ENCODE measurements at regions not wholly inside any gene's neighbourhood (a gene's known extent, or its start where the extent isn't known, plus 50 kb on each side); places are given as distances from the start of the nearest gene placed in this dataset.

DNA sequence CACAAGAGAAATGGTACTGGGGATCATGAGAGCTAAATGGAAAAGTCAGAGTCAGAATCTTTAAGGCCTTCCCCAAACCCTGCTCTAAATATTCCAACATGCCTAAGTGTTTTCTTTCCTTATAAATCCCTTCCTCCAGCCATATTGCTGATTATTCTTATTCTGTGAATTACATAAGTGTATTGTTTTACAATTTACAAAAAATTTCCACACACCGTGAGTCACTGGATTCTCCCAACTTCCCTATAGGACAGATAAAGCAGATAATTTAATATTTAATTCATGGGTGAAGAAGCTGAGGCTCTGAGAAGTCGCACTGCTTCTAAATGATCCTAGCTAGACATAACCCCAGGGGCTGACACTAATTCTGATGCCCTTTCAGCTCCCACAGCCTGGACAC lies 243.3 kb upstream of the JUN start:
- Mint-ChIP-seq H3K27ac (no peak overlapping the region), H3K36me3 (ENCODE audit: low read depth) (no peaks in the 10 kb centered on the region), H3K27me3 (ENCODE audit: insufficient read depth) (peaks cover 3% of the 10 kb centered on the region), H3K9me3 (no peaks in the 10 kb centered on the region), H3K4me3 (no peak overlapping the region), H3K4me1 (peaks cover 6% of the 10 kb centered on the region)
- no peak overlapping the region for H3K4me3 ChIP-seq (ENCODE audit: low read length)
- TF ChIP-seq, protein P1, sequence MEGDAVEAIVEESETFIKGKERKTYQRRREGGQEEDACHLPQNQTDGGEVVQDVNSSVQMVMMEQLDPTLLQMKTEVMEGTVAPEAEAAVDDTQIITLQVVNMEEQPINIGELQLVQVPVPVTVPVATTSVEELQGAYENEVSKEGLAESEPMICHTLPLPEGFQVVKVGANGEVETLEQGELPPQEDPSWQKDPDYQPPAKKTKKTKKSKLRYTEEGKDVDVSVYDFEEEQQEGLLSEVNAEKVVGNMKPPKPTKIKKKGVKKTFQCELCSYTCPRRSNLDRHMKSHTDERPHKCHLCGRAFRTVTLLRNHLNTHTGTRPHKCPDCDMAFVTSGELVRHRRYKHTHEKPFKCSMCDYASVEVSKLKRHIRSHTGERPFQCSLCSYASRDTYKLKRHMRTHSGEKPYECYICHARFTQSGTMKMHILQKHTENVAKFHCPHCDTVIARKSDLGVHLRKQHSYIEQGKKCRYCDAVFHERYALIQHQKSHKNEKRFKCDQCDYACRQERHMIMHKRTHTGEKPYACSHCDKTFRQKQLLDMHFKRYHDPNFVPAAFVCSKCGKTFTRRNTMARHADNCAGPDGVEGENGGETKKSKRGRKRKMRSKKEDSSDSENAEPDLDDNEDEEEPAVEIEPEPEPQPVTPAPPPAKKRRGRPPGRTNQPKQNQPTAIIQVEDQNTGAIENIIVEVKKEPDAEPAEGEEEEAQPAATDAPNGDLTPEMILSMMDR (conservative IDR thresholded peaks at IDR 0.05) = no peak
- no peaks in the 10 kb centered on the region for H3K9me3 ChIP-seq (ENCODE audit: control insufficient read depth, low read length)
- H3K27ac ChIP-seq (ENCODE audit: low read depth, low read length) = no peak overlapping the region
- no peak for DNase-seq
- 88% methylated on average over 2 of the region's 2 CpGs; no CpG with 5 or more reads in 1 of the 2 experiments for WGBS, 2 experiments (ENCODE audit: insufficient coverage in 1 of 2, insufficient read length in 1 of 2)
- H3K36me3 ChIP-seq (ENCODE audit: control insufficient read depth, insufficient read depth, low read length) = no peaks in the 10 kb centered on the region
- no peak overlapping the region for H3K9ac ChIP-seq (ENCODE audit: extremely low read depth, low read length, poor library complexity, severe bottlenecking)
- H3K27me3 ChIP-seq (ENCODE audit: control insufficient read depth, insufficient read depth, low read length, poor library complexity, severe bottlenecking) = no peaks in the 10 kb centered on the region
- H3K4me1 ChIP-seq (ENCODE audit: control insufficient read depth, insufficient read depth, low read length) = no peaks in the 10 kb centered on the region

GRCh38 chr1:59028048-59028447 lies 244.2 kb upstream of the JUN start:
- TF ChIP-seq, protein P1 (conservative IDR thresholded peaks at IDR 0.05) = no peak
- Histone ChIP-seq H3K27me3 (ENCODE audit: control insufficient read depth, insufficient read depth, low read length, poor library complexity, severe bottlenecking) (no peaks in the 10 kb centered on the region), H3K4me3 (ENCODE audit: low read length) (no peak overlapping the region), H3K27ac (ENCODE audit: low read depth, low read length) (no peak overlapping the region), H3K9ac (ENCODE audit: extremely low read depth, low read length, poor library complexity, severe bottlenecking) (no peak overlapping the region), H3K36me3 (ENCODE audit: control insufficient read depth, insufficient read depth, low read length) (no peaks in the 10 kb centered on the region), H3K9me3 (ENCODE audit: control insufficient read depth, low read length) (no peaks in the 10 kb centered on the region), H3K4me1 (ENCODE audit: control insufficient read depth, insufficient read depth, low read length) (no peaks in the 10 kb centered on the region)
- H3K27ac Mint-ChIP-seq = no peak overlapping the region
- WGBS, 2 experiments (ENCODE audit: insufficient coverage in 1 of 2, insufficient read length in 1 of 2) = 94 to 95% methylated on average over 3 of the region's 3 CpGs
- no peak for DNase-seq
- H3K36me3 Mint-ChIP-seq (ENCODE audit: low read depth) = no peaks in the 10 kb centered on the region
- H3K4me1 Mint-ChIP-seq = peaks cover 7% of the 10 kb centered on the region
- peaks cover 4% of the 10 kb centered on the region for H3K27me3 Mint-ChIP-seq (ENCODE audit: insufficient read depth)
- H3K9me3 Mint-ChIP-seq = no peaks in the 10 kb centered on the region
- H3K4me3 Mint-ChIP-seq = no peak overlapping the region

DNA sequence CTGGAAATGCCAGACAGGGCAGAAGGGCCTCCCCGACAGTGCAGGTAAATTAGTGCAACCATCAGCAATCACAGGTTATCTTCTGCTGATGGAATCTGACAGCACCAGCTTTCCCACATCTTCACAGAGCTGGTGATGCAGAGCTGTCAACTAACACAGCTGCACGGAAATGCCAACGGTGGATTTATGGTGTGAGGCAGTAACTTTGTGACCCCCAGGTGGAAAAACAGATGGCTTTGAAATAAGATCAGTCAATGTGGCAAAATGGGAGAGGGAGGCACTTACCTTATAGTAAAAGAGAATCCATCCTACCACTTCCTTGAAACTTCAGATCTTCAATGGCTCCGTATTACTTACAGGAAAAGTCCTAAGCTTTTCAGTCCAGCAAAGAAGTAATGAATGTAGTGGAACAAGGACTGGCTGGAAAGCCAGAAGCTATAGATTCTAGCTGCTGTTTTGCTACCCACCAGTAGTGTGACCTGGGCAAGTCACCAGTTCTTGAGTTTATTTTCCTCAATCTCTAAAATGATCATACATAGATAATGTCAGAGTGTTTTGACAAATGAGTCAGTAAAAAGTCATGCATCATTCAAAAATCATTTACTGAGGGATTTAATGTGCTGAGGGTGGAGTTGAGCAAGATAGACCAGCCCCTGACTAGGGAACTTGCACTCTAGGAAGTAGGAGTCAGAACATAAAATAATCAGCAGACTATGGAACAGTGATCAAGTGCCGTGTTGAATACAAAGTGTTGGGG lies 245.7 kb upstream of the JUN start:
- TF ChIP-seq, protein P1 (conservative IDR thresholded peaks at IDR 0.05) = no peak
- Histone ChIP-seq H3K36me3 (ENCODE audit: control insufficient read depth, insufficient read depth, low read length) (no peaks in the 10 kb centered on the region), H3K9ac (ENCODE audit: extremely low read depth, low read length, poor library complexity, severe bottlenecking) (no peak overlapping the region), H3K9me3 (ENCODE audit: control insufficient read depth, low read length) (no peaks in the 10 kb centered on the region), H3K27me3 (ENCODE audit: control insufficient read depth, insufficient read depth, low read length, poor library complexity, severe bottlenecking) (no peaks in the 10 kb centered on the region), H3K4me1 (ENCODE audit: control insufficient read depth, insufficient read depth, low read length) (no peaks in the 10 kb centered on the region), H3K4me3 (ENCODE audit: low read length) (no peak overlapping the region), H3K27ac (ENCODE audit: low read depth, low read length) (no peak overlapping the region)
- peaks cover 7% of the 10 kb centered on the region for H3K4me1 Mint-ChIP-seq
- H3K27ac Mint-ChIP-seq = no peak overlapping the region
- no peak for DNase-seq
- 94 to 97% methylated on average over 5 of the region's 5 CpGs for WGBS, 2 experiments (ENCODE audit: insufficient coverage in 1 of 2, insufficient read length in 1 of 2)
- peaks cover 4% of the 10 kb centered on the region for H3K27me3 Mint-ChIP-seq (ENCODE audit: insufficient read depth)
- no peaks in the 10 kb centered on the region for H3K9me3 Mint-ChIP-seq
- no peaks in the 10 kb centered on the region for H3K36me3 Mint-ChIP-seq (ENCODE audit: low read depth)
- no peak overlapping the region for H3K4me3 Mint-ChIP-seq

All from endodermal cell (in vitro differentiated cells).